RPMI8226 (cell line): ENCODE measurements at regions not wholly inside any gene's neighbourhood (a gene's known extent, or its start where the extent isn't known, plus 50 kb on each side); places are given as distances from the start of the nearest gene placed in this dataset.
"Not testable (repeated sequence)": the region's sequence is repeated elsewhere in the genome, so short reads cannot be mapped to it uniquely, and the experiment has no call there.

Experiments
- DNase-seq: peaks from one replicate; pipeline ENCODE4 v3.0.0-alpha.2; 2015

- no peak for DNase-seq
Observed at GRCh38 chr4:149870008-149870407, 54.4 kb upstream of the IQCM start.

GRCh38 chr4:149881744-149882143, 66.1 kb upstream of the IQCM start:
- DNase-seq, result no peak

GRCh38 chr4:149882251-149882650, 66.6 kb upstream of the IQCM start:
- DNase-seq, result no peak

DNA sequence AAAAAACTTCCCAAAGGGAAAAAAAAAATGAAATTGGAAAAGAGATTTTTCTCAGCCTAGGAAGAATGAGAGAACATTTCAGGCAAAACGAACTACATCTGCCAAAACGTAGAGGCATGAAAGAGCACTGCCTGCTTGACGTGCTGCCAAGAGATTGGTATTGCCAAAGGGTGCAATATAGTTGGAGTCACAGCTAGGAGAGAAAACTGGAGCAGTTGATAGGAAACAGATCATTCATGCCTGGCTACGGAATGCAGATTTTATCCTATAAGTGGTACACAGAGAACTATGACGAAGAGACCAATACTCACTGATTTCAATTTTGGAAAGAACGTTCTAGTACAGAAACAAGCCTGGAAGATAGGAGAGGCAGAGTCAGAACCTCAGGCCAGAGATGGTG, 68.4 kb upstream of the IQCM start:
- no peak for DNase-seq

DNA sequence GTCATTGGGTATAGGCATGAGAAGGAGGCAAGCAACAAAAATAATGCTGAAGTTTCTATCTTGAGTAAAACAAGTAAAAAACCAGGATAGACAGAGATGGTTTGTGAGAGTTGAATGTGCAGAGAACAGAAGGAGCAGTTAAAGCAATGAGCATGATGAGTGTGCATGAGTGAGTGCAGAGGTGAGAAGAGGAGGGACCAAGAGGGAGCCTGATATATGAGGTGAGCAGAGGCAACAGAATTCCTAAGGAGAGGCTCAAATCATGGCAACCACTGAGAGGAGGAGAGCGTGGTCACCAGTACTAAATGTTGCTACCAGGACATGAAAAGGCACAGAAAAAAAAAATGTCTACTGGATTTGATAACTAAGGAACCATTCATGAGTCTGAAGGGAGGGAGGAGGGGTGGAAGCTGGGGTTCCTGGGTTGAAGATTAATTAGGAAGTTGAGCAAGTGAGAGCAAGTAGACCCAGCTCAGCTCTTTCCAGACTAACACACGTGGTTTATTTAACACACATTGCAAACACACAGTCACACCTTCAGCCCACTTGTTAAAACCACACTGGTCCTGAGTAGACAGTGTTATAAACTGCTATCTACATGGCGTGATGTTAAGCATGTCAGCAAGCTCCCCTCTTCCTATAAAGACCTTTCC, 69.0 kb upstream of the IQCM start:
- no peak for DNase-seq

DNA sequence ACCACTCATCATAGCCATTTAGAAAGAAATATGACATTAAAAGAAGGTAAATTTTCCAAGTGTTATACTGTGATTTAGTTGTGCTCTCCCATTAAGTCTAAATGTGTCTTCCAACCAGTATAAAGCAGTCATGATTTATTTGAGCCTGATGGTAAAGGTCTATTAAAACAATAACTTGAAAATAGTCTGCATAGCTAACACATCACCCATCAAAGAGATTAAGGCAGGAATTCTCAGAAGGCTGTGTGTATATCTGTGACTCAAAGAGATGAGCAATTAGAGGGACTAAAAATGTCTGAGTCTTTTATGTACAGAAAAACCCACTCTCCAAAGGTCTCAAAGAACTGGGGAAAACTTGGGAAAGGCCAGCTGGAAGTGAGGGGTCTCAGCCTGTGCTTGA, 70.3 kb upstream of the IQCM start:
- no peak for DNase-seq

DNA sequence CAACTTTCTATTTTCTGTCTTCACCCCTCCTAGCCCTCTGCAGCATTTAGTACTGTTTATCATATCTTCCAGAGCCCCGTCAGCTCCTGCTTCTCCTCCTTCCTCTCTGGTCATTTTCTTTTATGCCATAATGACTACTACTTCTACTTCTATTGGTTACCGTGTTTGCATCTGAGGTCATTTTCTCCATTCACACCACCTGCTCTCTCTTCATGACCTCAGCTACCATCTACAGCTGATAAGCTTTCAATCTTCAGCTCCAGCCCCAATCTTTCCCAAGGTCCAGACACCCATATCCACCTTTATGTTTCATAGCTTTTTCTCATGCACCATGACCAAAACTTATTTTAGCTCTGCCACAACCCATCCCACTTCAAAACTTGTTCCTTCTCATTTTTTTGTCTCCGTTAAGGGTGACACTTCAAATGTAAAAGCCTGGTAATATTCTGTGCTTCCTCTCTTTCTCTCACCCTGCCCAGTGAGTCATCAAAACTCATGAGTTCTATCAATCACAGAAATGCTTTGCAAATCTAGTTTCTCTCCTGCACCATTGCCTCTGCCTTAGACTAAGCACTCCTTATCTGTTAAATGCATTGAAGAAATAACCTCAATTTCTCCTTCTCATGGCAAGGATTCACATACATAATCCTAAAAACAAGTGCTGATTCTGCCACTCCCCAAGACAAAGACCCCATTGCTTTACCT, 71.3 kb upstream of the IQCM start:
- DNase-seq, result no peak

DNA sequence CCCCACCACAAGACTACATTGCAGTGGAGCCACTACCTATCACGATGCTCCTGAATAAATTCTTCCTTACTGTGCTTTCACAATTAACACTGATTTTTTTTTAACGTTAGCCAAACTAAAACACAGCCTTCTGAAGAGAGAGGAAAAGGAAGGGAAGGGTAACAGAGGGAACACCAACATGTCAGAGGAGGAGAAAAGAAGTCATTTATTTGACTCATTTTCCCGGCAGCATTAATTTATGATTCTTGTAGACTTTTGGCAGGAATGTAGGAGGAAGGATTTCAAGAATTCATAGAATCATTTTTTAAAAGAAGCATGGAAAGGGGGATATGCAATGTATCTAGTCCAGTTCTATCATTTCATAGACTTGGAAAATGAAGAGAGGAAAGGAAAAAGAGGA, 74.3 kb upstream of the IQCM start:
- no peak for DNase-seq

GRCh38 chr4:149890531-149890930, 74.9 kb upstream of the IQCM start:
- DNase-seq, result no peak

- DNase-seq, result no peak
Observed at GRCh38 chr4:149891426-149891825, 75.8 kb upstream of the IQCM start.

GRCh38 chr4:149896432-149896831, 80.8 kb upstream of the IQCM start:
- no peak for DNase-seq

DNA sequence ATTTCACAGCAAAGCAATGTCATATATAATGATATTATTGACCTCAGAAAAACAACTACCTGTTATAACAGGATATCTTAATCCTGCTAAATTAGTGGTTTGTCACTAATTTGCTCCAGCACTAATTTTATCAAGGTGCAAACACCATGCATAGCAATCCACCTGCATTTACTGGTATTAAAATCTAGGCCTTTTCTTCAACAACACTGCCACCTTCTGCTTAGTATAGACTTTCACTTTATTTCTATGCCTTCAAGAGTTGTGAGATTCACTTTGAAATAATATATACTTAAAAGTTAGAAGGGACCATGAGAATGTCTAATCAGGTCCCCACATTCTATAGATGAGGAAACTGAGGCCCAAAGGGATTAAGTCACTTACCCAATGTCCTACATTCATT, 82.1 kb upstream of the IQCM start:
- no peak for DNase-seq

DNA sequence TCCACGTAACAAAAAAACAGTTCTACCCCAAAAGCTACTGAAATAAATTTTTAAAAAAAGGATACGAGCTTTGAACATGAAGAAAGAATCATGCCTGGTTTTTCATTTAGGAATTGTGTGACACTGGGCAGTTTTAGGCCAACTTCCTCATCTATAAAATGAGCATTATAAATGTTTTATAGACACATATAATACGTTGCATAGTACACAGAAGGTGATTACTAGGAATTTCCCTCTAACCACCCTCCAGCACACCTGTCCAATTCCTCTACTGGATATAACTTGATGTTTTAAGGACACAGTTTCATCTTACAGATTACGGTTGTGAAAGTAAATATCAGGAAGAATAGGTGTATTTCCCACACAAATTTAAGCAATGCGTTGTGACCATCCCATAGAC, 85.5 kb upstream of the IQCM start:
- no peak for DNase-seq

GRCh38 chr4:149902242-149902641, 86.6 kb upstream of the IQCM start:
- no peak for DNase-seq

GRCh38 chr4:149910177-149910576, 94.5 kb upstream of the IQCM start:
- DNase-seq, result no peak

- no peak for DNase-seq
Observed at GRCh38 chr4:149910604-149911350, 95.1 kb upstream of the IQCM start.

GRCh38 chr4:149911354-149911753, 95.7 kb upstream of the IQCM start:
- no peak for DNase-seq

GRCh38 chr4:149912000-149912399, 96.4 kb upstream of the IQCM start:
- DNase-seq, result no peak

GRCh38 chr4:149914119-149915115, 98.8 kb upstream of the IQCM start:
- peak; percentile 68 for DNase-seq

- DNase-seq, result not testable (repeated sequence)
Observed at GRCh38 chr4:149915735-149916134, 100.1 kb upstream of the IQCM start.

DNA sequence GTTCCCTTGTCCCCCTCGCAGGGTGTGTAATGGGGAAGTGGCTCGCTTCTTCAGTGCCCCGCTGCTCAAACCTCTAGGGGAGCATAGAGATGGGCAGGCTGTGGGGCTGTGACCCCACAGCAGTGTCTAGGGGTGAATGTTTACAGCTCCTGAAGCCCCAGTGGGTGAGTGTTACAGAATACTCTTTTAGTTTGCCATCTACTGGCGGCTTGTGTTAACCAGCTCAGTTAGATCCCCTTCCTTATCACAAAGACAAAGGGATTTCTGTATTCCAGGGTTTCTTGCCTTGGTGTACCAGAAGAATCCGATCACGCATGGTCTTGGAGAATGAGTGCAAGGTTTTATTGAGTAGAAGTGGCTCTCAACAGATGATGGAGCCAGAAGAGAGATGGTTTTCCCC, 108.1 kb upstream of the IQCM start:
- DNase-seq, result no peak

GRCh38 chr4:149927514-149927913, 111.9 kb upstream of the IQCM start:
- DNase-seq, result no peak

GRCh38 chr4:149928507-149928906, 112.9 kb upstream of the IQCM start:
- DNase-seq, result no peak
